Progenitor cell of endocrine pancreas (in vitro differentiated cells): ENCODE measurements at regions not wholly inside any gene's neighbourhood (a gene's known extent, or its start where the extent isn't known, plus 50 kb on each side); places are given as distances from the start of the nearest gene placed in this dataset.

Experiments
- DNase-seq: peaks from one replicate; pipeline ENCODE4 v3.0.0; 2021; ENCODE audit warnings: low spot score; ENCODE audit not compliant: unreplicated experiment
- H3K27ac Mint-ChIP-seq: 2 replicates; pipeline ENCODE4 v1.8.0; 2021; ENCODE audit warnings: mild to moderate bottlenecking, moderate library complexity, mixed read lengths
- H3K27me3 Mint-ChIP-seq: 2 replicates; pipeline ENCODE4 v1.8.0; 2021; ENCODE audit warnings: mixed read lengths
- H3K36me3 Mint-ChIP-seq: 2 replicates; pipeline ENCODE4 v1.8.0; 2022; ENCODE audit warnings: mixed read lengths; ENCODE audit not compliant: insufficient read depth
- H3K4me1 Mint-ChIP-seq: 2 replicates; pipeline ENCODE4 v1.8.0; 2021; ENCODE audit warnings: low read depth, mixed read lengths
- H3K4me3 Mint-ChIP-seq: 2 replicates; pipeline ENCODE4 v1.8.0; 2021; ENCODE audit warnings: low read depth, mild to moderate bottlenecking, moderate library complexity, mixed read lengths
- H3K9me3 Mint-ChIP-seq: 2 replicates; pipeline ENCODE4 v1.8.0; 2021; ENCODE audit warnings: low read depth, mixed read lengths
- TF ChIP-seq, protein P1 (sequence below): fragments of 200-600 bp; sonication (generic); IDR thresholded peaks from one replicate; pipeline ENCODE4 v1.5.0; 2021; ENCODE audit warnings: antibody characterized with exemption, mild to moderate bottlenecking; ENCODE audit not compliant: unreplicated experiment

DNA sequence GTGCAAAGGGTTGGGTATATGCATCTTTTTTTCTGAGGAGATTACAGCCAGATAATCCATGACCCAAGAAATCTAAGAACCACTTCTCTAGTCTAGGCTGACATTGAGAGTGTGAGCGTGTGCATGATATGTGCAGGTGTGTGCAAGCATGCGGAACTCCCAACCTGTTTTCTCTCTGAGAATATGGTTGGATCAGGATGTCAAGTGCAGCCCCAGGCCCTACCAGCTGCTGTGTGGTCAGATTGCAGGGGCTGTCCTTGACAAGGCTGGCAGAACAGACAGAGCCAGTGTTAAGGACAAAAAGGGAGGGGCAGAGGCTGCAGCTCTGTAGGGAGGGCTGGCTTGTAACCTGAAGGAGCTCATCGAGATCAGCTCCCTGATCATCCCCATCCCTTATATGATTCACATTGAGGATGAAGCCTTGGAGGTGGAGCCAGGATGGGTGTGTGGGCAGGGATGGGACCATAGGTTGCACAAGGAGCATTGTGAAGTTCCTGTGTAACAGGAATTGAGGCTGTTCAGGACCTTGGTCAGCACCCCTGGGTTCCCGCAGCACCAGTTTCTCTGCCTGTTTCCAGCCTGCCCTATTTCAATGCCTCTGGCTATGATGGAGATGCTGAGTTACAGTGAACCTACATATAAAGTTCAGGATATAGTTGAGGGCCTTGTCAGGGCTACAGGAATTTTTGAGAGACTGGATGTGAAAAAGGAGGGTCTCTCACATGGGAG lies 52.6 kb upstream of the ARAP3 start:
- Mint-ChIP-seq H3K27ac (no peak overlapping the region), H3K4me3 (no peak overlapping the region), H3K4me1 (peaks cover 4% of the 10 kb centered on the region), H3K9me3 (no peaks in the 10 kb centered on the region), H3K27me3 (peaks cover 11% of the 10 kb centered on the region), H3K36me3 (no peaks in the 10 kb centered on the region)
- TF ChIP-seq, protein P1, sequence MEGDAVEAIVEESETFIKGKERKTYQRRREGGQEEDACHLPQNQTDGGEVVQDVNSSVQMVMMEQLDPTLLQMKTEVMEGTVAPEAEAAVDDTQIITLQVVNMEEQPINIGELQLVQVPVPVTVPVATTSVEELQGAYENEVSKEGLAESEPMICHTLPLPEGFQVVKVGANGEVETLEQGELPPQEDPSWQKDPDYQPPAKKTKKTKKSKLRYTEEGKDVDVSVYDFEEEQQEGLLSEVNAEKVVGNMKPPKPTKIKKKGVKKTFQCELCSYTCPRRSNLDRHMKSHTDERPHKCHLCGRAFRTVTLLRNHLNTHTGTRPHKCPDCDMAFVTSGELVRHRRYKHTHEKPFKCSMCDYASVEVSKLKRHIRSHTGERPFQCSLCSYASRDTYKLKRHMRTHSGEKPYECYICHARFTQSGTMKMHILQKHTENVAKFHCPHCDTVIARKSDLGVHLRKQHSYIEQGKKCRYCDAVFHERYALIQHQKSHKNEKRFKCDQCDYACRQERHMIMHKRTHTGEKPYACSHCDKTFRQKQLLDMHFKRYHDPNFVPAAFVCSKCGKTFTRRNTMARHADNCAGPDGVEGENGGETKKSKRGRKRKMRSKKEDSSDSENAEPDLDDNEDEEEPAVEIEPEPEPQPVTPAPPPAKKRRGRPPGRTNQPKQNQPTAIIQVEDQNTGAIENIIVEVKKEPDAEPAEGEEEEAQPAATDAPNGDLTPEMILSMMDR: no peak
- peak; percentile 67 for DNase-seq

DNA sequence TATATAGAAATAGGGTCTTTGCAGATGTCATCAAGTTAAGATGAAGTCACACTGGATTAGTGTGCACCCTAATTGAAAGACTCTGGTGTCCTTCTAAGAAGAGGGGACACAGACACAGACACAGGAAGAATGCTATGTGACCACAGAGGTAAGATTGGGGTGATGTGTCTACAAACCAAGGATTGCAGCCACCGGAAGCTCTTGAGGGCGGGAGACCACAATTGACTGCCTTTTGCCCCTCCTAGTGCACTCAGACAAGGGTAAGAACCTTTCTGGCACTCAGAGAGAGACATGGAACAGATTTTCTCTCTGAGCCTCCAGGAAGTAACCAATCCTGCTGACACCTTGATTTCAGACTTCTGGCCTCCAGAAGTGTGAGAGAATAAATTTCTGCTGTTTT lies 51.2 kb upstream of the ARAP3 start:
- TF ChIP-seq, protein P1: no peak
- Mint-ChIP-seq H3K4me1 (peaks cover 4% of the 10 kb centered on the region), H3K4me3 (no peak overlapping the region), H3K36me3 (no peaks in the 10 kb centered on the region), H3K27me3 (peaks cover 10% of the 10 kb centered on the region), H3K27ac (no peak overlapping the region), H3K9me3 (no peaks in the 10 kb centered on the region)
- no peak for DNase-seq

DNA sequence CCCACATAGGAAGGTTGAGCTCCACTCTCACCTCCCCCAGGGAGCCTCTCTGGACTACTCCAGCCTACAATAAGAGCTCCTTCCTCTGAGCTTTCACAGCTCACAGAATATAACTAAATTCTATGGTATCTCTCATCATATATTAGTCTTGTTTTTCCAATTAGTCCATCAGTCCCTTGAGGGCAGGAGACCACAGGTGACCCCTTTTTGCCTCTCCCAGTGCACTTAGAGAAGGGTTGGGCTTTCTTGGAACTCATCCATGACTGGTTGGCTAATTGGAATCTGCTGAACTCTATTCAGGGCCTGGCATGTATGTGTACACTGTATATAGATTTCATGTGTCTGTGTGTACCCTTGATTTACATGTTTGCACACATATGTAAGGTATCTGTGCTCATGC lies 50.4 kb upstream of the ARAP3 start:
- Mint-ChIP-seq H3K36me3 (no peaks in the 10 kb centered on the region), H3K27me3 (peaks cover 7% of the 10 kb centered on the region), H3K4me1 (peaks cover 4% of the 10 kb centered on the region), H3K9me3 (no peaks in the 10 kb centered on the region), H3K27ac (no peak overlapping the region), H3K4me3 (no peak overlapping the region)
- TF ChIP-seq, protein P1: no peak
- DNase-seq: no peak
